GM18505 (cell line): ENCODE measurements at regions not wholly inside any gene's neighbourhood (a gene's known extent, or its start where the extent isn't known, plus 50 kb on each side); places are given as distances from the start of the nearest gene placed in this dataset.
"Not testable (repeated sequence)": the region's sequence is repeated elsewhere in the genome, so short reads cannot be mapped to it uniquely, and the experiment has no call there.

Experiments used
- ATAC-seq: cut with Tn5 transposase; IDR thresholded peaks from one replicate; pipeline ENCODE4 v1.9.1; 2021; ENCODE audit not compliant: unreplicated experiment
- POLR2A ChIP-seq: IDR thresholded peaks from 4 replicates; pipeline ENCODE4 v1.6.1; 2011; ENCODE audit warnings: borderline replicate concordance; ENCODE audit not compliant: insufficient read depth, insufficient read length; ENCODE audit errors: extremely low read depth

GRCh38 chr17:20908313-20909267 is 134.2 kb downstream of the USP22 start:
- TF ChIP-seq POLR2A, result no peak
- peak; percentile 96 for ATAC-seq

- no peak for TF ChIP-seq POLR2A
These were observed 128.2 kb downstream of the USP22 start for GRCh38 chr17:20914658-20915057.

DNA sequence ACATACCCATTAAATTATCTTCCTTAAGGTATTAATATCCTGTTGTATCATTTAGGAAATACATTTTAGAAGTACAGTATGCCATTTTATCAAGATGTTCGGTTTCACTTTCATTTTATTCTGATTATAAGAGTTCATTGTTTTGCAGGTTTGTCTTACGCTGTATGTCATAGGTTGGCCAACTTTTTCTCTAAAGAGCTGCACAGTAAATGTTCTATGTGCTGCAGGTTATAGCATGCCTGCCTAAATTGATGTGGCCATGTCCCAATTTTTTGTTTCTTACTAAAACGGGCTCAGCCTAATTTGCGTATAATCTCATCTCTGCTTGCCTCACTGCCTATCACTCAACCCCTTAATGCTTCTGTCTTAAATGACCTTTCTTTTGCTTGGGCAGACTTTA is 126.4 kb downstream of the USP22 start:
- TF ChIP-seq POLR2A, result no peak
- ATAC-seq, result no peak

More at GRCh38 chr17:20914658-20915057, 128.2 kb downstream of the USP22 start:
- no peak for ATAC-seq

DNA sequence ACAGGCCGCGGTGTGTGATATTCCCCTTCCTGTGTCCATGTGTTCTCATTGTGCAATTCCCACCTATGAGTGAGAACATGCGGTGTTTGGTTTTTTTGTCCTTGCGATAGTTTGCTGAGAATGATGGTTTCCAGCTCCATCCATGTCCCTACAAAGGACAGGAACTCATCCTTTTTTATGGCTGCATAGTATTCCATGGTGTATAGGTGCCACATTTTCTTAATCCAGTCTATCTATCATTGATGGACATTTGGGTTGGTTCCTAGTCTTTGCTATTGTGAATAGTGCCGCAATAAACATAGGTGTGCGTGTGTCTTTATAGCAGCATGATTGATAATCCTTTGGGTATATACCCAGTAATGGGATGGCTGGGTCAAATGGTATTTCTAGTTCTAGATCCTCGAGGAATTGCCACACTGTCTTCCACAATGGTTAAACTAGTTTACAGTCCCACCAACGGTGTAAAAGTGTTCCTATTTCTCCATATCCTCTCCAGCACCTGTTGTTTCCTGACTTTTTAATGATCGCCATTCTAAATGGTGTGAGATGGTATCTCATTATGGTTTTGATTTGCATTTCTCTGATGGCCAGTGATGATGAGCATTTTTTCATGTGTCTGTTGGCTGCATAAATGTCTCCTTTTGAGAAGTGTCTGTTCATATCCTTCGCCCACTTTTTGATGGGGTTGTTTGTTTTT is 125.1 kb downstream of the USP22 start:
- not testable (repeated sequence) for ATAC-seq

GRCh38 chr17:20920095-20920814 is 122.6 kb downstream of the USP22 start:
- TF ChIP-seq POLR2A, result no peak
- ATAC-seq, result no peak

GRCh38 chr17:20920815-20921199 is 122.0 kb downstream of the USP22 start:
- no peak for ATAC-seq
- no peak for TF ChIP-seq POLR2A

DNA sequence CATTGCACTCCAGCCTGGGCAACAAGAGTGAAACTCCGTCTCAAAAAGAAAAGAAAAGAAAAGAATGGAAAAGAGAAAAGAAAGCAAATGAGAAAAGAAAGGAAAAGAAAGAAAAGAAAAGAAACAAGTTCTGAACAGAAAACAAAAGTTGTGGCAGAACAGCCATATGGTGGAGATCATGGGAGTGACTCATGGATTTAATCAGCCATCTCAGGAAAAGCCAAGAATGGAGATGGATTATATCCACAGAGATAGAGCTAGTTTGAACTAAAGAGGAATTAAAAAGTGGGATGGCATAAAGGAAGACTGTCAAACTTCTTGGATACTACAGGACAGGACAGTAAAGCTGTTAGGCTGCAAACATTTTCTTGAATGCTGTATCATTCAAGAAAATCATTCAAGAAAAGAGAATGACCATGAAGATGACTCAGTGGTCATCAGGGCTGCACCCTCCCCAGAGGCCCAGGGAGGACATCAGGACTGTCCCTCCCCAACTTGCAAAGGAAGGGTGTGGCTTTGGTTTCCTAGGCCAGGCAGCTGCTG is 120.6 kb downstream of the USP22 start:
- no peak for TF ChIP-seq POLR2A
- no peak for ATAC-seq

GRCh38 chr17:20924306-20924705 is 118.5 kb downstream of the USP22 start:
- no peak for ATAC-seq
- TF ChIP-seq POLR2A, result no peak

DNA sequence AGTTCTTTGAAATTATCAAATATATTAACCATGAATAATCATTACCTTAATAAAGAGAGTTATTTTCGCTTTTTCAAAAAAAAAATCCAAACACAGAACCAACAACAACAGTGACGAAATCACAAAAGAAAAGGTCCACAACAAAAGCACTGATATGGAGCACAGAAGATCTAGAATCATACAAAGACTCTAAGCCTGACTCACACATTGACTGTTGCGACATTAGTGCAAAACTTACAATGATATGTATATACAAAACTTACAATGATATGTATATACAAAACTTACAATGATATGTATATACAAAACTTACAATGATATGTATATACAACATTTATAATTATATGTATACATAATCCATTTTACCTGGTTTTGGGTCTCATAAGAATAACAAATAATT is 117.7 kb downstream of the USP22 start:
- no peak for ATAC-seq
- no peak for TF ChIP-seq POLR2A

DNA sequence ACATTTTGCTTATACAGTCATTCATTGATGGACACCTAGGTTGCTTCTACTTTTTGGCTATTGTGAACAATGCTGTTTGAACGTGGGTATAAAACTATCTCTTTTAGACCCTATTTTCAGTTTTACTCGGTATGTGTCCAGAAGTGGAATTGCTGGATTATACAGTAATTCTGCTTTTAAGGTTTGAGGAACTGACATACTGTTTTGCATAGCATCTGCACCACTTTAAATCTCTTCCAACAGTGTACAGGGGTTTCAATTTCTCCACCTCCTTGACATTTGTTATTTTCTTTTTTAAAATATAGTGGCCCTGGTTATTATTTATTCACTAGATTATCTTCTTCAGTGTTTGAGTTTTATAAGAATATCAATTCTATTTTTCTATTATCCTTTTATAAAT is 116.9 kb downstream of the USP22 start:
- ATAC-seq, result no peak

DNA sequence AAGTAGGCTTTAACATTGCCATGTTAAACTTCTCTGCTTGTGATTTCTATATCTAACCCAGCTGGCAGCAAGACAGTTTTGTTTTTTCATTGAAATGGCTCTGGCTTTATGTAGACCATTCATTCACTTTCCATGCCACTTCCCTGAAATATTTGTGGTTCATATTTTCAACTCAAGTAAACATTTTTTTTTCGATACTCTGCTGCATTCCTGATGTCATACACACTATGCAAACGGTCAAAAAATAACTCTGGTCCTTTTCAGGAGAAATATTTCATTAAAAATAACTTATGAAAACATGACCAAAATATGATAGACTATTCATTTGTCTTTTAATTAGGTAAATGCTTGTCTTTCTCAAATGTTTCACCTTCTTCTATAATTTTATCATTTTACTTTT is 116.3 kb downstream of the USP22 start:
- no peak for ATAC-seq
- TF ChIP-seq POLR2A, result no peak

More for the DNA sequence above, 116.9 kb downstream of the USP22 start:
- no peak for TF ChIP-seq POLR2A

DNA sequence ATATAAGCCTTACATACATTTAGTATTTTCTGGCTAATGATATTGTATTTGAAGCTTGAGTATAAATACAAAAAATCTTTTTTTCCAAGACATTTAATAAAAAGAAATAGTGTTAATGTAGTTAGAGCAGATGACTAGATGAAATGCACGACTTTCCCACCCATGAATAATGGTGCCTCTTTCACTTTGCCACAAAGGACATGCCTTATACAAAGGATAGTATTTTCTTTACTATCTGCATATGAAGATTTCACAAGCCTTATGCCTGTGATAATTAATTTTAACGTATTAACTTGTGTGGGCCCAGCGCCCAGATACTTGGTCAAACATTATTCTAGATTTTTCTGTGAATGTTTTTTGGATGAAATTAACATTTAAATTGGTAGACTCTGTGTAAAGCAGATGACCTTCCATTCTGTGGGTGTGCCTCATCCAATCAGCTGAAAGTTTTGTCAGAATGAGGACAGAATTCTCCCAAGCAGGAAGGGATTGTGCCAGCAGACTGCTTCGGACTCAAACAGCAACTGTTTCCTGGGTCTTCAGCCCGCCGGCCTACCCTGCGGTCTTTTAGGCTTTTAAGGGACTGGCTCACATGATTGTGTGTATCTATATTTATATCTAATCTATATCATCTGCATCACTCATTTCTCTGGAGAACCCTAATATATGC is 115.4 kb downstream of the USP22 start:
- no peak for TF ChIP-seq POLR2A
- no peak for ATAC-seq

- TF ChIP-seq POLR2A, result no peak
- ATAC-seq, result no peak
These were observed 113.5 kb downstream of the USP22 start for GRCh38 chr17:20929334-20929733.
